ENCODE measurements at regions not wholly inside any gene's neighbourhood (a gene's known extent, or its start where the extent isn't known, plus 50 kb on each side); places are given as distances from the start of the nearest gene placed in this dataset.

DNA sequence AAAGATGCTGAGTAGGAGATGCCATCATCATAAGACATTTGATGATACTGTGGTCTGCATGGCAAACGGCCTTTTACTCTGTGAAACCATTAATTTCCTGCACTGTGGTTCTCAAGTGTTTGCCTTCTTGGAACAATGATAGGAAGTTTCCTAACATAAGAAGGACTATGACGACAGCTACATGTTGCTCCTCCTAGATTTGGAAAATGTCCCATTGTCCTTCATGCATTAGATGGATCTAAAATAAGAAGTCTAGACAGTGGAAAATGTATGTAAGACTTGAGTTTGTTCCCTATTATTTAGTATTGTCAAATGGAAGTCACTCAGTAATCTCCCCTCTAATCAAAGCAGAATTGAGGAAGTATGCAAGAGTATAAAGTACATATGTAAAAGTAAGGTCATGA is 98.5 kb upstream of the TMEM170B start:
- DNase-seq (ENCODE audit: low spot score) = no peak
- ChIA-PET CTCF (no interaction called here), POLR2A (no interaction called here)
- Mint-ChIP-seq H3K36me3 (peaks cover 7% of the 10 kb centered on the region; the same call in 1 of the 2 replicates), H3K9me3 (peaks cover 25% of the 10 kb centered on the region), H3K27me3 (ENCODE audit: low read depth) (no peaks in the 10 kb centered on the region; the same call in 1 of the 2 replicates), H3K4me1 (peaks cover 11% of the 10 kb centered on the region), H3K27ac (no peak overlapping the region), H3K4me3 (no peak overlapping the region)
- TF ChIP-seq ATF1 (CRISPR knock-in tag; IDR thresholded peaks at IDR 0.05) = no peak
- no peak for TF ChIP-seq ZNF138 (CRISPR knock-in tag; conservative IDR thresholded peaks at IDR 0.05)
- no peak for TF ChIP-seq NR2C2 (CRISPR knock-in tag; IDR thresholded peaks at IDR 0.05)
- no peak for TF ChIP-seq KAT7 (CRISPR knock-in tag; IDR thresholded peaks at IDR 0.05; ENCODE audit: borderline replicate concordance)
- no peak for TF ChIP-seq ZNF671 (CRISPR knock-in tag; IDR thresholded peaks at IDR 0.05)
- no peak for TF ChIP-seq TP53 (CRISPR knock-in tag; IDR thresholded peaks at IDR 0.05)
- no peak for TF ChIP-seq EMX1 (CRISPR knock-in tag; IDR thresholded peaks at IDR 0.05)
- no peak for TF ChIP-seq ATF2 (CRISPR knock-in tag; IDR thresholded peaks at IDR 0.05; ENCODE audit: borderline replicate concordance, low read depth)
- no peak for TF ChIP-seq ZNF317 (CRISPR knock-in tag; IDR thresholded peaks at IDR 0.05; ENCODE audit: borderline replicate concordance, low read depth)
- ATAC-seq = no peak

- DNase-seq (ENCODE audit: low spot score) (no peak), ATAC-seq (no peak)
- Mint-ChIP-seq H3K9me3 (peaks cover 17% of the 10 kb centered on the region), H3K4me1 (peaks cover 11% of the 10 kb centered on the region), H3K36me3 (0 out of 2 replicates have a peak, but pooled peaks cover under 1% of the 10 kb centered on the region), H3K27me3 (ENCODE audit: low read depth) (no peaks in the 10 kb centered on the region; the same call in 1 of the 2 replicates), H3K4me3 (no peak overlapping the region), H3K27ac (no peak overlapping the region)
- CTCF ChIA-PET = interaction anchor here (1.2 kb wide), 1 partner anchor 58 kb away, joined by 3 read pairs; no protein-coding TSS in a partner anchor
- TF ChIP-seq NR3C1 (CRISPR knock-in tag; conservative IDR thresholded peaks at IDR 0.05; ENCODE audit: low read depth) = no peak
- no peak for TF ChIP-seq E2F4 (CRISPR knock-in tag; IDR thresholded peaks at IDR 0.05; ENCODE audit: borderline replicate concordance, low read depth)
- no peak for TF ChIP-seq EMX1 (CRISPR knock-in tag; IDR thresholded peaks at IDR 0.05)
- TF ChIP-seq AR (CRISPR knock-in tag; IDR thresholded peaks at IDR 0.05) = no peak
- TF ChIP-seq, protein P1, sequence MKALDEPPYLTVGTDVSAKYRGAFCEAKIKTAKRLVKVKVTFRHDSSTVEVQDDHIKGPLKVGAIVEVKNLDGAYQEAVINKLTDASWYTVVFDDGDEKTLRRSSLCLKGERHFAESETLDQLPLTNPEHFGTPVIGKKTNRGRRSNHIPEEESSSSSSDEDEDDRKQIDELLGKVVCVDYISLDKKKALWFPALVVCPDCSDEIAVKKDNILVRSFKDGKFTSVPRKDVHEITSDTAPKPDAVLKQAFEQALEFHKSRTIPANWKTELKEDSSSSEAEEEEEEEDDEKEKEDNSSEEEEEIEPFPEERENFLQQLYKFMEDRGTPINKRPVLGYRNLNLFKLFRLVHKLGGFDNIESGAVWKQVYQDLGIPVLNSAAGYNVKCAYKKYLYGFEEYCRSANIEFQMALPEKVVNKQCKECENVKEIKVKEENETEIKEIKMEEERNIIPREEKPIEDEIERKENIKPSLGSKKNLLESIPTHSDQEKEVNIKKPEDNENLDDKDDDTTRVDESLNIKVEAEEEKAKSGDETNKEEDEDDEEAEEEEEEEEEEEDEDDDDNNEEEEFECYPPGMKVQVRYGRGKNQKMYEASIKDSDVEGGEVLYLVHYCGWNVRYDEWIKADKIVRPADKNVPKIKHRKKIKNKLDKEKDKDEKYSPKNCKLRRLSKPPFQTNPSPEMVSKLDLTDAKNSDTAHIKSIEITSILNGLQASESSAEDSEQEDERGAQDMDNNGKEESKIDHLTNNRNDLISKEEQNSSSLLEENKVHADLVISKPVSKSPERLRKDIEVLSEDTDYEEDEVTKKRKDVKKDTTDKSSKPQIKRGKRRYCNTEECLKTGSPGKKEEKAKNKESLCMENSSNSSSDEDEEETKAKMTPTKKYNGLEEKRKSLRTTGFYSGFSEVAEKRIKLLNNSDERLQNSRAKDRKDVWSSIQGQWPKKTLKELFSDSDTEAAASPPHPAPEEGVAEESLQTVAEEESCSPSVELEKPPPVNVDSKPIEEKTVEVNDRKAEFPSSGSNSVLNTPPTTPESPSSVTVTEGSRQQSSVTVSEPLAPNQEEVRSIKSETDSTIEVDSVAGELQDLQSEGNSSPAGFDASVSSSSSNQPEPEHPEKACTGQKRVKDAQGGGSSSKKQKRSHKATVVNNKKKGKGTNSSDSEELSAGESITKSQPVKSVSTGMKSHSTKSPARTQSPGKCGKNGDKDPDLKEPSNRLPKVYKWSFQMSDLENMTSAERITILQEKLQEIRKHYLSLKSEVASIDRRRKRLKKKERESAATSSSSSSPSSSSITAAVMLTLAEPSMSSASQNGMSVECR (CRISPR knock-in tag; IDR thresholded peaks at IDR 0.05; ENCODE audit: borderline replicate concordance) = no peak
- TF ChIP-seq, protein P2, sequence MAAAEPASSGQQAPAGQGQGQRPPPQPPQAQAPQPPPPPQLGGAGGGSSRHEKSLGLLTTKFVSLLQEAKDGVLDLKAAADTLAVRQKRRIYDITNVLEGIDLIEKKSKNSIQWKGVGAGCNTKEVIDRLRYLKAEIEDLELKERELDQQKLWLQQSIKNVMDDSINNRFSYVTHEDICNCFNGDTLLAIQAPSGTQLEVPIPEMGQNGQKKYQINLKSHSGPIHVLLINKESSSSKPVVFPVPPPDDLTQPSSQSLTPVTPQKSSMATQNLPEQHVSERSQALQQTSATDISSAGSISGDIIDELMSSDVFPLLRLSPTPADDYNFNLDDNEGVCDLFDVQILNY (CRISPR knock-in tag; IDR thresholded peaks at IDR 0.05) = no peak
- TF ChIP-seq NFYB (CRISPR knock-in tag; conservative IDR thresholded peaks at IDR 0.05; ENCODE audit: low read depth) = no peak
- TF ChIP-seq, protein P3, sequence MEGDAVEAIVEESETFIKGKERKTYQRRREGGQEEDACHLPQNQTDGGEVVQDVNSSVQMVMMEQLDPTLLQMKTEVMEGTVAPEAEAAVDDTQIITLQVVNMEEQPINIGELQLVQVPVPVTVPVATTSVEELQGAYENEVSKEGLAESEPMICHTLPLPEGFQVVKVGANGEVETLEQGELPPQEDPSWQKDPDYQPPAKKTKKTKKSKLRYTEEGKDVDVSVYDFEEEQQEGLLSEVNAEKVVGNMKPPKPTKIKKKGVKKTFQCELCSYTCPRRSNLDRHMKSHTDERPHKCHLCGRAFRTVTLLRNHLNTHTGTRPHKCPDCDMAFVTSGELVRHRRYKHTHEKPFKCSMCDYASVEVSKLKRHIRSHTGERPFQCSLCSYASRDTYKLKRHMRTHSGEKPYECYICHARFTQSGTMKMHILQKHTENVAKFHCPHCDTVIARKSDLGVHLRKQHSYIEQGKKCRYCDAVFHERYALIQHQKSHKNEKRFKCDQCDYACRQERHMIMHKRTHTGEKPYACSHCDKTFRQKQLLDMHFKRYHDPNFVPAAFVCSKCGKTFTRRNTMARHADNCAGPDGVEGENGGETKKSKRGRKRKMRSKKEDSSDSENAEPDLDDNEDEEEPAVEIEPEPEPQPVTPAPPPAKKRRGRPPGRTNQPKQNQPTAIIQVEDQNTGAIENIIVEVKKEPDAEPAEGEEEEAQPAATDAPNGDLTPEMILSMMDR (IDR thresholded peaks at IDR 0.05) = no peak
- TF ChIP-seq SMAD3 (CRISPR knock-in tag; IDR thresholded peaks at IDR 0.05; ENCODE audit: borderline replicate concordance) = no peak
- TF ChIP-seq SOX15 (CRISPR knock-in tag; IDR thresholded peaks at IDR 0.05) = no peak
- TF ChIP-seq ETV6 (CRISPR knock-in tag; IDR thresholded peaks at IDR 0.05) = no peak
- no peak for TF ChIP-seq JAZF1 (CRISPR knock-in tag; IDR thresholded peaks at IDR 0.05)
- POLR2A ChIA-PET = no interaction called here
These were observed 99.6 kb upstream of the TMEM170B start for GRCh38 chr6:11437824-11438459.

Measured in WTC11 (cell line).